C4-2B (cell line): ENCODE measurements at regions not wholly inside any gene's neighbourhood (a gene's known extent, or its start where the extent isn't known, plus 50 kb on each side); places are given as distances from the start of the nearest gene placed in this dataset.

Experiments used
- H3K27ac ChIP-seq: fragments of 450-650 bp; 2 replicates; pipeline ENCODE4 v1.5.1; 2017
- CTCF ChIP-seq: fragments of 450-650 bp; conservative IDR thresholded peaks from 2 replicates; pipeline ENCODE4 v1.5.1; 2017; ENCODE audit warnings: mild to moderate bottlenecking
- ZFX ChIP-seq: fragments of 450-650 bp; IDR thresholded peaks from 2 replicates; pipeline ENCODE4 v1.6.1; 2017

- no peak for TF ChIP-seq ZFX
- no peak overlapping the region; the same call in 1 of the 2 replicates for H3K27ac ChIP-seq
Measured at GRCh38 chrX:30150196-30150895, 65.0 kb upstream of the MAGEB2 start.

- H3K27ac ChIP-seq = no peak overlapping the region
- TF ChIP-seq CTCF (no peak), ZFX (no peak)
Measured at GRCh38 chrX:30151964-30152363, 63.4 kb upstream of the MAGEB2 start.

GRCh38 chrX:30153175-30153880 lies 62.0 kb upstream of the MAGEB2 start:
- TF ChIP-seq ZFX (no peak), CTCF (no peak)
- H3K27ac ChIP-seq = no peak overlapping the region

GRCh38 chrX:30153881-30154260 lies 61.5 kb upstream of the MAGEB2 start:
- H3K27ac ChIP-seq = no peak overlapping the region
- no peak for TF ChIP-seq CTCF
- no peak for TF ChIP-seq ZFX

- no peak overlapping the region for H3K27ac ChIP-seq
- no peak for TF ChIP-seq ZFX
- TF ChIP-seq CTCF = no peak
Measured at GRCh38 chrX:30156009-30156408, 59.4 kb upstream of the MAGEB2 start.

- TF ChIP-seq CTCF (no peak), ZFX (no peak)
- H3K27ac ChIP-seq = no peak overlapping the region
Measured at GRCh38 chrX:30156880-30157560, 58.3 kb upstream of the MAGEB2 start.

- no peak for TF ChIP-seq CTCF
- TF ChIP-seq ZFX = no peak
- no peak overlapping the region for H3K27ac ChIP-seq
Measured at GRCh38 chrX:30161043-30161442, 54.3 kb upstream of the MAGEB2 start.
